GM06990 (cell line): ENCODE measurements at regions not wholly inside any gene's neighbourhood (a gene's known extent, or its start where the extent isn't known, plus 50 kb on each side); places are given as distances from the start of the nearest gene placed in this dataset.

Experiments
- DNase-seq: peaks from one replicate; pipeline ENCODE4 v3.0.0-alpha.2; 2011; ENCODE audit not compliant: insufficient read length; ENCODE audit errors: extremely low read depth
- H3K27me3 ChIP-seq: replicated peaks from 2 replicates; pipeline ENCODE4 v1.6.0; 2011; ENCODE audit warnings: low read length; ENCODE audit not compliant: control insufficient read depth, insufficient read depth
- H3K36me3 ChIP-seq: 2 replicates; pipeline ENCODE4 v1.5.1; 2011; ENCODE audit warnings: low read length; ENCODE audit not compliant: control insufficient read depth, insufficient read depth
- H3K4me3 ChIP-seq: replicated peaks from 2 replicates; pipeline ENCODE4 v1.5.1; 2011; ENCODE audit warnings: low read depth, mild to moderate bottlenecking, control low read depth, low read length
- TF ChIP-seq, protein P1 (sequence below): IDR thresholded peaks from 2 replicates; pipeline ENCODE4 v1.5.1; 2011; ENCODE audit warnings: low read length, control low read depth, mild to moderate bottlenecking, inconsistent platforms; ENCODE audit not compliant: insufficient read depth, poor library complexity, severe bottlenecking

DNA sequence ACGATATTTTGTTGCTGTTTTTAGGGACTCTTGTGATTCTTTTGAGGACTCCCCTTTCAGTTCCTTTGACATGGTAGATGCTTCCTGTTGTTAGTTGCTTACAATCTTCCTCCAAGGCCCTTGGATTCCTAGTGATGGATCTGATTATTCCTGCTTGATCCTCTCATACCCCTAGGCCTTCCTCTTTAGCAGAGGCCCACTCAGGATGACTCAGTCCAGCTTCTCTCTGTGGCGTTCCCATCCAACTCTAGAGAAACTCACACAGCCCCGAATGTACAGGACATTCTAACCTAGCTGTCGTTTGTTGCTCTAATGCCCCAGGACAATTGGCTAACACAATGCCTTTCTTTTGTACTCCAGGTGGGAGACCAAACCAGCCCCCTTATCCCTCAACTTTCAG, 191.4 kb downstream of the POSTN start:
- Histone ChIP-seq H3K36me3 (no peaks in the 10 kb centered on the region), H3K4me3 (no peak overlapping the region), H3K27me3 (no peaks in the 10 kb centered on the region)
- no peak for DNase-seq
- TF ChIP-seq, protein P1, sequence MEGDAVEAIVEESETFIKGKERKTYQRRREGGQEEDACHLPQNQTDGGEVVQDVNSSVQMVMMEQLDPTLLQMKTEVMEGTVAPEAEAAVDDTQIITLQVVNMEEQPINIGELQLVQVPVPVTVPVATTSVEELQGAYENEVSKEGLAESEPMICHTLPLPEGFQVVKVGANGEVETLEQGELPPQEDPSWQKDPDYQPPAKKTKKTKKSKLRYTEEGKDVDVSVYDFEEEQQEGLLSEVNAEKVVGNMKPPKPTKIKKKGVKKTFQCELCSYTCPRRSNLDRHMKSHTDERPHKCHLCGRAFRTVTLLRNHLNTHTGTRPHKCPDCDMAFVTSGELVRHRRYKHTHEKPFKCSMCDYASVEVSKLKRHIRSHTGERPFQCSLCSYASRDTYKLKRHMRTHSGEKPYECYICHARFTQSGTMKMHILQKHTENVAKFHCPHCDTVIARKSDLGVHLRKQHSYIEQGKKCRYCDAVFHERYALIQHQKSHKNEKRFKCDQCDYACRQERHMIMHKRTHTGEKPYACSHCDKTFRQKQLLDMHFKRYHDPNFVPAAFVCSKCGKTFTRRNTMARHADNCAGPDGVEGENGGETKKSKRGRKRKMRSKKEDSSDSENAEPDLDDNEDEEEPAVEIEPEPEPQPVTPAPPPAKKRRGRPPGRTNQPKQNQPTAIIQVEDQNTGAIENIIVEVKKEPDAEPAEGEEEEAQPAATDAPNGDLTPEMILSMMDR: no peak

DNA sequence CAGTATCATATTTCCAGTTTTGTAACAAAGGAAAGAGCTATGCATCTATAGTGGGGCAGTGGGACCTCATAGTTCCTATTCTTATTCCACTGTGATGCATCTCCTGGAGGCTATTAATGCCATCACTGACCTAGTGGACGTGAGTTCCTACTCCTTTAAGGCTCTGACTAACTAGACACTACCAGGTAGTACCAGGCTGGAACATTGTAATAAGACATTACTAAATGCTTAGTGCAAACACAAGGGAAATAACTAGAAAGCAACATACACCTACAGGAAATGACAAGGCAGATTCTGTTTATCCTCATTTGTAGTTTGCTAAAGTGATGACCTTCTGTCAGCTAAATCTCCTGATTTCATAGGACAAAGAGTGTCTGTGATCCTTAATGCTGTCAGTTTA, 192.5 kb downstream of the POSTN start:
- TF ChIP-seq, protein P1: no peak

DNA sequence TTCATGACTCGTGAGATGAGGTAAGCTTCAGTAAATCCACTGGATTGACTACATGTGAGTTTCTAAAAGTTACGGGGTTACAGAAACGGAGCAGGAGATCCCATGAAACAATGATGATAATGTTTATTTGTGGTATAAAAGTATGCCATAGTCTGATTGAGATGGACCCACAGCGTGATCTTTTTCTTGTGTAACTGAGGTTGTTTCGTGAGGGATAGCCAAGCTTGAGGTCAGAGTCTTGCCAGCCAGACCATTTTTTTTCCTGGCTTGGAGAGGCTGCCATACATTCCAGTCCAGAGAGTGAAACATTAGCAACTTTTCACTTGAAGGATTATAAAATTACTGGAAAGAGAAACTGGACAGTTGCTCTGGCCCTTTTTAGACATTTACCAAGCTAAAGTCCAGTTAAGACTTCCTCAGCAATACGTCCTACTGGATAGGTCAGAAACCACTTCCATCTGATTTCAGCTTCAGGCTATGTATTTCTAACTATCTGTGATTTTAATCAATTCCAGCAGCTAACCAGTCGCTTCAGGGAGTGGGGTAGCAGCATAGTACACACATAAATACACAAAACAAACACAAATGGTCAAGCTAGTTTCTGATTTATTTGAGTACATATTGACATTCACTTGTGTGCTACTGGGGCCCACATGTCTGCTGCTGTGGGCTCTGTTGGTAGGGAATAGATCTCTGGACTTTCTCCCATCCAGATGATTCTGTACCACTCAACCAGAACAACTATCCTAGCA, 194.6 kb downstream of the POSTN start:
- H3K27me3 ChIP-seq: no peaks in the 10 kb centered on the region
- TF ChIP-seq, protein P1: no peak
- no peaks in the 10 kb centered on the region for H3K36me3 ChIP-seq
- H3K4me3 ChIP-seq: no peak overlapping the region
- DNase-seq: no peak

More for the DNA sequence above, 192.5 kb downstream of the POSTN start:
- no peaks in the 10 kb centered on the region for H3K36me3 ChIP-seq
- H3K4me3 ChIP-seq: no peak overlapping the region
- DNase-seq: no peak
- H3K27me3 ChIP-seq: no peaks in the 10 kb centered on the region

DNA sequence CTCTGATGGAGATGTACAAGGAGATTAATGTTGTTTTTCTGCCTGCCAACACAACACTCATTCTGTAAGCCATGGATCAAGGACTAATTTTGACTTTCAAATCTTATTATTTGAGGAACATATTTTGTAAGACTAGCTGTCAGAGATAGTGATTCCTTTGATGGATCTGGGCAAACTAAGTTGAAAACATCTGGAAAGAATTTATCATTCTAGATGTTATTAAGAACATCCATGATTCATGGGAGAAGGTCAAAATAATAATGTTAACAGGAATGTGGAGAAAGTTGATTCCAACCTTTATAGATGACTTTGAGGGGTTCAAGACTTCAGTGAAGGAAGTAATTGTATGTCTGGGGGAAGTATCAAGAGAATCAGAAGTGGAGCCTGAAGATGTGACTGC, 196.8 kb downstream of the POSTN start:
- TF ChIP-seq, protein P1: no peak
- H3K4me3 ChIP-seq: no peak overlapping the region
- H3K27me3 ChIP-seq: no peaks in the 10 kb centered on the region
- DNase-seq: no peak
- no peaks in the 10 kb centered on the region for H3K36me3 ChIP-seq

DNA sequence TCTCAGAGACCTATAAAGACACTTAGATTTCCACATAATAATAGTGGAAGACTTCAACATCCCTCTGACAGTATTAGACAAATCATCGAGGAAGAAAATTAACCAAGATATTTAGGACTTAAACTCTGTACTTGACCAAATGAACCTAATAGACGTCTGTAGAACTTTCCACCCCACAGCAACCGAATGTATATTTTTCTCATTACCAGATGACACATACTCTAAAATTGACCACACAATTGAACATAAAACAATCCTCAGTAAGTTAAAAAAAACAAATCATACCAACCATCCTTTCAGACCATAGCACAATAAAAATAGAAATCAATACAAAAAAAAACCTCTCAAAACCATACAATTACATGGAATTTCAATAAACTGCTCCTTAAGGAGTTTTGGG, 201.0 kb downstream of the POSTN start:
- H3K4me3 ChIP-seq: no peak overlapping the region
- no peaks in the 10 kb centered on the region for H3K36me3 ChIP-seq
- DNase-seq: no peak
- H3K27me3 ChIP-seq: no peaks in the 10 kb centered on the region
- TF ChIP-seq, protein P1: no peak
